Femur (tissue), 1 donor: ENCODE measurements at regions not wholly inside any gene's neighbourhood (a gene's known extent, or its start where the extent isn't known, plus 50 kb on each side); places are given as distances from the start of the nearest gene placed in this dataset.
"Not testable (repeated sequence)": the region's sequence is repeated elsewhere in the genome, so short reads cannot be mapped to it uniquely, and the experiment has no call there.

ENCODE experiments used
- DNase-seq: peaks from one replicate; pipeline ENCODE4 v3.0.0-alpha.2; 2017

- DNase-seq = no peak
Measured at GRCh38 chr2:153299809-153300208, 178.8 kb downstream of the RPRM start.

DNA sequence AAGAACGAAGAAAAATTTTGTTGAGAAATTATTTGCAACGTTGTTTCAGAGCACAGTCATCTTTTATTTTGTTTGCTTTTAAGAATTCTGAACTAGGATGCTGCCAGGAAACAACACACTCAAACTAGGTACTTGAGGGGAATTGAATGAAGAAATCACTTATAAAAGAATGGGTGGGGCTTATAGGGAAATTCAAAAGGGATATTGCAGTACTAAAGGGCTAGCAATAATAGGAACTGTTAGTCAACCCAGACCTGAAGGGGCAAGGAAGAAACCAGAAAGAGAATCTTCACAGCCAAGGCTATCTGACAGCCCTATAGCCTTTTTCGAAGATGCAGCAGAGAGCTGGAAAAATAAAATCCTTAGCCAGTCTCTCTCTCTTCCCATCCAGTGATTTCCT is 179.3 kb downstream of the RPRM start:
- no peak for DNase-seq

GRCh38 chr2:153294199-153294786 is 184.3 kb downstream of the RPRM start:
- DNase-seq = no peak

DNA sequence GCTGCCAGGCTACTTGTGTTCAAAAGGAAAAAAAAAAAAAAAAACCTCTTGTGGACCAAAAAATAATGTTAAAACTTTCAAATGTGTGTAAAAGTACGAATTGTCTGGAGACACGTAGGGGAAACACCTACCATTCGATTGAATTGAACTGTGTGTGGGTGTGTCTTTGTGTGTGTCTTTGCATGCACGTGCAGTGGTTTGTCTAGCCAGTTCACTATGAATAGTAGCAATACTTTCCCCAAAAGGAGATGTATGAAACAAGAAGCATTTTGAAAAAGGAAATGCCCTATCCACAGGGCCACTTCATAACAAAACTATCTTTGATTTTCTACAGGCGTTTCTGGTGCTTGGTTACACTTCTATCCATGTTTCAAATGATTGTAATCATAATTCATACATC is 186.8 kb downstream of the RPRM start:
- no peak for DNase-seq

DNA sequence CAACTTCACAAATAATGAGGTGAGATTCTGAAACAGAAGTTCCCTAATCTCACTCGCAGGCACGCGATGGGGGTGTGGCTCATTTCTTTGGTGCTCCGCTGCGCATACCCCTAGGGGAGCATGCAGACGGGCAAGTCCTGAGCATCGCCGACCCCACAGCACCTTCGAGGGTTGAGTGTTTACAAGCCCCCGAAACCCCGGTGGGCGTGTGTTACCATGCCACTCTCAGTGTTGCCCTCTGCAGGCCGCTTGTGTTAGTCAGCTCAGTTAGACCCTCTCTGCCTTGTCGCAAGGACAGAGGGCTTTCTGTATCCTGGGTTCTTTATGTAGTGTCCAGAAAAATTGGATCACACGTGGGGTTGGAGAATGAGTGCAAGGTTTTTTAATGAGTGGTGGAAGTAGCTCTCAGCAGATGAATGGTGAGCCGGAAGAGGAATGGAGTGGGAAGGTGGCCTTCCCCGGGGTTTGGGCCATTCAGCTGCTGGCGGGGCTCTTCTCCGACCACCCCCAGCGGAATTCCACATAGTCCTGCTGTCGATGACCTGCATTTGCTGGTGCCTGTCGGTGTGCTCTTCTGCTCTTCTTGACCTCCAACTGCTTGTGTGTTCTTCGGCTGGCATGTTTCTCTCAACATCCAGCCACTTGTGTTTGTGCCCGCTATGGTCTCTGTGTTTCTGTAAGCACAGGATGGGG is 191.3 kb downstream of the RPRM start:
- no peak for DNase-seq

- no peak for DNase-seq
Measured at GRCh38 chr2:153268941-153269461, 209.6 kb downstream of the RPRM start.

- not testable (repeated sequence) for DNase-seq
Measured at GRCh38 chr2:153256876-153257275, 221.7 kb downstream of the RPRM start.

- not testable (repeated sequence) for DNase-seq
Measured at GRCh38 chr2:153246636-153247035, 231.9 kb downstream of the RPRM start.

DNA sequence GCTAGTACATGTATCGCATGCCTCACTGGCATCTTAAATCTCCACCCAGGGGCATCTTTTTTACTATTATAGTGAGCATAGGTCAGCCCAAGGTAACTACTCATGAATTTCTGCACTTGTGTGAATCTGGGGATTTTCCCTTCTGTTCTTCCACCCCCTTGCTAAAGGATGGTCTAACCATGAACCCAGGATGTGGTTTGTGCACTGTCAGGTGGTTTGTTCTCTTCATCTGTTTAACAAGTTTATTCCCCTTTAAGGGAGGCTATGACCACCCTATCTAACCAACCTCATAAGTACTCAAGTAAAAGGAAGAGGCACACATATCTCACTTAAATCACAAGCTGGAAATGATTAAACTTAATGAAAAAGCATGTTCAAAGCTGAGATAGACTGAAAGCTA is 243.0 kb downstream of the RPRM start:
- no peak for DNase-seq

GRCh38 chr2:153232464-153232863 is 246.1 kb downstream of the RPRM start:
- DNase-seq = no peak

DNA sequence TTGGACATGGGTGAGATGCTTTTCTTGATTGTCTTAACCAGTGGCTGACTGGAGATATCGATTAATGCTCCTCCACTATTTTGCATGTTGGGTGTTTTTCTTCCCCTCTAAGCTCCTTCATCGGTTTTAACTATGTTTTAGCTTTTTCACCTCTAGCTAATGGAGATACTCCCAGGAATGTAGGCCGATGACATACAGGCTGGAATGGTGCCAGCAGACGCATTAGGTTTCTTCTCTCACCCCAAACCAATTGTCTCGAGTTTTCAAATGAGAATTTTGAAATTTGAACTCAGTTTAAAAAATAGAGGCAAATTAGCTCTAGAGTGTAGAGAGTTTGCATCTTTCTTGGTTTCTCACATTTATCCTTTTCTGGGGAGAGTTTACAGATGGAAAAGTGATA is 247.6 kb downstream of the RPRM start:
- no peak for DNase-seq

GRCh38 chr2:153228904-153229303 is 249.7 kb downstream of the RPRM start:
- no peak for DNase-seq

GRCh38 chr2:153227981-153228380 is 250.6 kb downstream of the RPRM start:
- no peak for DNase-seq

- DNase-seq = no peak
Measured at GRCh38 chr2:153222231-153223165, 256.1 kb downstream of the RPRM start.

DNA sequence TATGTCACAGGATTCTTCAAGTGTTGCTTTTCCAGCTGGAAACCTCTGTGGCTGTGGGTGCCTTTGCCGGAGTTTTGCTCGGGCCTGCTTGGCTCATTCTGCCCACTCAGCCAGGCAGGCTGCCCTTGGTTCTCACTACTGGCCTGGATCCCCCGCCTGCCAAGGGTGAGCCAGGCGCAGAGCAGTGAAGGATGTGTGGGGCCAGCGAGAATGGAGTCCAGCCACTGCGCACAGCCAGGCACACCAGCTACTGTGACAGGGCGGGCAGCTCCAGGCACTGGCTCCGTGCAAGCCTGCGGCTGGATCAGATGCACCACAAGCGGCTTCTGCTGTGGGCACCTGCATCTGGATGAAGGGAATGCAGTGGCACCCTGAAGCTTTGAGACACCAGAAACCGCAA is 257.1 kb downstream of the RPRM start:
- DNase-seq = no peak

DNA sequence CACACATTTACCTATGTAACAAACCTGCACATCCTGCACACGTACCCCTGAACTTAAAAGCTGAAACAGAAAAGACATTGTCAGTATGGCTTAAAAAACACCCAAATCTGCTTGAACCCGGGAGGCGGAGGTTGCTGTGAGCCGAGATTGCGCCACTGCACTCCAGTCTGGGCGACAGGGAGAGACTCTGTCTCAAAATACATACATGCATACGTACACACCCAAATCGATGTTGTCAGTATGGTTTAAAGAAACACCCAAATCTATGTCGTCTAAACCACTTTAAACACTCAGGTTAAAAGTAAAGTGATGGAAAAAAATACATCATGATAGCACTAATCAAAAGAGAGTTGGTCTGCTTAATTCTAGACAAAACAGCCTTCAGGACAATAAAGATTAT is 257.5 kb downstream of the RPRM start:
- DNase-seq = no peak

DNA sequence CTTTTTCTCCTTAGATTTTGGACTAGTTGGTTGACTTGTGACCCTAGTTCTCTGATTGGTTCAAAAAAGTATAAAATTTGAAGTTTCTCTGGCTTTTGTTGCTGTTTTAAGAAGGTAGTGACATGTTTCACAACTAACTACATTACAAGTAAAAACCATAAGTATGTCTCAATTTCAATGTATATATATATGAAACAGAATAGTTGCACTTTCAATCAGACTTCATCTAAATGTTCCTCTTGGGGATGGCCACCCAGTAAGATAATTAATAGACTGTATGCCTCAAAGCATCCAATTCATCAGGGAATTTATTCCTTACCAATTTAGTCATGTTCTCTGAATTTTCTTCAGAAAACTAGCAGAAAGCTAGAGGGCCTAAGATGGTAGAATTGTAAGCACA is 259.7 kb downstream of the RPRM start:
- no peak for DNase-seq

- DNase-seq = no peak
Measured at GRCh38 chr2:153214337-153214736, 264.2 kb downstream of the RPRM start.

GRCh38 chr2:153213022-153213421 is 265.5 kb downstream of the RPRM start:
- no peak for DNase-seq

- no peak for DNase-seq
Measured at GRCh38 chr2:153197402-153198386, 280.9 kb downstream of the RPRM start.

GRCh38 chr2:153196378-153197058 is 282.0 kb downstream of the RPRM start:
- DNase-seq = no peak

DNA sequence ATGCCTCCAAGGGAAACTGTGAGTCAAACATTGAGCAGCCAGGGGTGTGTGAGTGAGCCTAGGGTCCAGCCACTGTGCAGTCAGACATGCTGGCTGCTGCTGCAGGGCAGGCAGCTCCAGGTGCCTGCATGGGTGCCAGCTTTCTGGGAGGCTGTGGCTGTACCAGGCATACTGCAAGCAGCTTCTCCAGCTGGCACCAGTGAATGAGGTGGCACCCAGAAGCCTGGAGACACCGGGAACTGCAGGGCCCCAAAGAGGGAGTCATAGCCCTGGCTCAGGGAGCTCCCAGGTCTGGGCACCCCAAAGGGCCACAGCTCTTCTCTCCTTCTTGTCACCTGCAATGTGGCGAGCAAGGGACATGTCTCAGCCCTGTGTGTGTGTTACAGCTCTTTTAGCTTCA is 283.2 kb downstream of the RPRM start:
- DNase-seq = no peak
